ENCODE measurements at regions not wholly inside any gene's neighbourhood (a gene's known extent, or its start where the extent isn't known, plus 50 kb on each side); places are given as distances from the start of the nearest gene placed in this dataset.

DNA sequence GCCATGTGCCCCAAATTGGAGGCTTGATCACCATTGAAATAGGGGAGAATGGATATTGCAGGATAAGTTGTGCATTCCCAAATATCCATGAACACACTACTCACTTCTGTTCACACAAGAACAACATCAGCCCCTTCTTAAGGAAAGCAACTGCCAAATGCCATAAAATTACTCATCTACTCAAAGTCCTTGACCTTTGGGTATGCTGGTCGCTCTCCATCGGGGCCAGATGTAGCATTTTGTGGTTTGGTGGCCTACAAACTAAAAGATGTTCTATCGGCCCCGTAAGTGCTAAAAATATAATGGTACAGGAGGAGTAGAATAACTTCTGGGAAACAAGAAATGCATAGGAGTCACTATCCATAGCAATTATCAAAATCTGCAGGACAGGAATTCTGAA, 362.6 kb downstream of the AEBP2 start:
- no peaks in the 10 kb centered on the region for H3K27me3 ChIP-seq (ENCODE audit: control insufficient read depth, low read length)
- no peak overlapping the region for H3K4me3 ChIP-seq (ENCODE audit: low read length)
- no peaks in the 10 kb centered on the region for H3K4me1 ChIP-seq (ENCODE audit: control insufficient read depth, low read length)
- H3K9me2 ChIP-seq (replicated peaks; ENCODE audit: control insufficient read depth, low read length), result no peaks in the 10 kb centered on the region
- H3K9me3 ChIP-seq (ENCODE audit: control insufficient read depth, insufficient read depth, low read length), result no peaks in the 10 kb centered on the region
- H3K79me2 ChIP-seq (ENCODE audit: control insufficient read depth, low read length), result no peaks in the 10 kb centered on the region
- H3F3A ChIP-seq (ENCODE audit: control insufficient read depth, insufficient read depth), result no peaks in the 10 kb centered on the region
- no peak overlapping the region for H3K27ac ChIP-seq (ENCODE audit: low read depth, low read length)
- H3K36me3 ChIP-seq (ENCODE audit: control insufficient read depth, low read length), result no peaks in the 10 kb centered on the region
- H3K4me2 ChIP-seq (ENCODE audit: low read length), result no peak overlapping the region
- TF ChIP-seq, protein P1, sequence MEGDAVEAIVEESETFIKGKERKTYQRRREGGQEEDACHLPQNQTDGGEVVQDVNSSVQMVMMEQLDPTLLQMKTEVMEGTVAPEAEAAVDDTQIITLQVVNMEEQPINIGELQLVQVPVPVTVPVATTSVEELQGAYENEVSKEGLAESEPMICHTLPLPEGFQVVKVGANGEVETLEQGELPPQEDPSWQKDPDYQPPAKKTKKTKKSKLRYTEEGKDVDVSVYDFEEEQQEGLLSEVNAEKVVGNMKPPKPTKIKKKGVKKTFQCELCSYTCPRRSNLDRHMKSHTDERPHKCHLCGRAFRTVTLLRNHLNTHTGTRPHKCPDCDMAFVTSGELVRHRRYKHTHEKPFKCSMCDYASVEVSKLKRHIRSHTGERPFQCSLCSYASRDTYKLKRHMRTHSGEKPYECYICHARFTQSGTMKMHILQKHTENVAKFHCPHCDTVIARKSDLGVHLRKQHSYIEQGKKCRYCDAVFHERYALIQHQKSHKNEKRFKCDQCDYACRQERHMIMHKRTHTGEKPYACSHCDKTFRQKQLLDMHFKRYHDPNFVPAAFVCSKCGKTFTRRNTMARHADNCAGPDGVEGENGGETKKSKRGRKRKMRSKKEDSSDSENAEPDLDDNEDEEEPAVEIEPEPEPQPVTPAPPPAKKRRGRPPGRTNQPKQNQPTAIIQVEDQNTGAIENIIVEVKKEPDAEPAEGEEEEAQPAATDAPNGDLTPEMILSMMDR (IDR thresholded peaks at IDR 0.05; ENCODE audit: low read depth, low read length, poor library complexity, severe bottlenecking), result no peak
- TF ChIP-seq EZH2phosphoT487 (IDR thresholded peaks at IDR 0.05; ENCODE audit: borderline replicate concordance, low read length), result no peak
- no peaks in the 10 kb centered on the region for H4K20me1 ChIP-seq (ENCODE audit: control insufficient read depth, insufficient read depth, low read depth, low read length)

DNA sequence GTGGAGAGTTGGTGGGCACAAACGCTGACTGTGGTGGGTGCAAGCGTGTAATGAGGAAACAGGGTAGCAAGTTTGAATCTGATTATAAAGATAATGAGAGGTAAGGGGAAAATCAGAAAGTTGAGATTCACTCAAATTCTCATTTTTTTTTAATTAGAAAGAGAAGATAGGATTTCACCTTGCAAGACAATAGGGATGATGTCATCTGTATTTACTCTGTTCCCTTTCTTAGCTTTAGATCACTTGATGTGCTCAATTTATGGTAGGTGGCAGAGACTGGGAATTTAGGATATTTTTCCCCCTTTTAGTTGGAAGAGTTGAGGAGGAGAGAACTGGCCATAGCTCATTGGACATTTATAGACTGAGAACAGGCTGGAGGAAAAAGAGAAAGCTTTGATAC, 363.6 kb downstream of the AEBP2 start:
- H4K20me1 ChIP-seq (ENCODE audit: control insufficient read depth, insufficient read depth, low read depth, low read length), result no peaks in the 10 kb centered on the region
- H3K9me3 ChIP-seq (ENCODE audit: control insufficient read depth, insufficient read depth, low read length), result no peaks in the 10 kb centered on the region
- no peaks in the 10 kb centered on the region for H3K4me1 ChIP-seq (ENCODE audit: control insufficient read depth, low read length)
- H3K36me3 ChIP-seq (ENCODE audit: control insufficient read depth, low read length), result no peaks in the 10 kb centered on the region
- no peak overlapping the region for H3K4me3 ChIP-seq (ENCODE audit: low read length)
- H3K27me3 ChIP-seq (ENCODE audit: control insufficient read depth, low read length), result no peaks in the 10 kb centered on the region
- H3K4me2 ChIP-seq (ENCODE audit: low read length), result no peak overlapping the region
- H3K9me2 ChIP-seq (replicated peaks; ENCODE audit: control insufficient read depth, low read length), result no peaks in the 10 kb centered on the region
- no peaks in the 10 kb centered on the region for H3F3A ChIP-seq (ENCODE audit: control insufficient read depth, insufficient read depth)
- H3K27ac ChIP-seq (ENCODE audit: low read depth, low read length), result no peak overlapping the region
- no peaks in the 10 kb centered on the region for H3K79me2 ChIP-seq (ENCODE audit: control insufficient read depth, low read length)
- TF ChIP-seq EZH2phosphoT487 (IDR thresholded peaks at IDR 0.05; ENCODE audit: borderline replicate concordance, low read length), result no peak
- TF ChIP-seq, protein P1 (IDR thresholded peaks at IDR 0.05; ENCODE audit: low read depth, low read length, poor library complexity, severe bottlenecking), result no peak

DNA sequence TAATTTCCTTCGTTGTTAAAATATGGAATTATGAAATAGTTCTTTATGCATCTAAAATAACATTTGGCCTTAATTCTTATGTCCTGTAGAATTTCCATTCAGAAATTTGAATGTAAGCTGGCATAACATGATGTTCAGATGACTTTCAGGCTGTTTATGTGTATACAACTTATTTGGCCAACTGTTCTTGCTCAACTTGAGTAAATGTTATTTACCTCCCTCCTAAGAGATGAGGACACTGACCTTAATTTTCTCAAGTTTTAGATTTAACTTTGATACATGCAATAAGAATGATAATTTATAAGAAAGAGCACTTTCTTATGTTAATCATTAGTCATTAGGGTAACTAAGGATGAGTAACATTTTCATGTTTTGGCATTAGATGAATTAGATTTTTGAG, 365.4 kb downstream of the AEBP2 start:
- no peak overlapping the region for H3K4me2 ChIP-seq (ENCODE audit: low read length)
- H3K27me3 ChIP-seq (ENCODE audit: control insufficient read depth, low read length), result no peaks in the 10 kb centered on the region
- no peak for TF ChIP-seq EZH2phosphoT487 (IDR thresholded peaks at IDR 0.05; ENCODE audit: borderline replicate concordance, low read length)
- TF ChIP-seq, protein P1 (IDR thresholded peaks at IDR 0.05; ENCODE audit: low read depth, low read length, poor library complexity, severe bottlenecking), result no peak
- H3K4me1 ChIP-seq (ENCODE audit: control insufficient read depth, low read length), result no peaks in the 10 kb centered on the region
- H3K9me2 ChIP-seq (replicated peaks; ENCODE audit: control insufficient read depth, low read length), result no peaks in the 10 kb centered on the region
- H3K27ac ChIP-seq (ENCODE audit: low read depth, low read length), result no peak overlapping the region
- no peaks in the 10 kb centered on the region for H3K36me3 ChIP-seq (ENCODE audit: control insufficient read depth, low read length)
- no peaks in the 10 kb centered on the region for H4K20me1 ChIP-seq (ENCODE audit: control insufficient read depth, insufficient read depth, low read depth, low read length)
- no peaks in the 10 kb centered on the region for H3K9me3 ChIP-seq (ENCODE audit: control insufficient read depth, insufficient read depth, low read length)
- no peak overlapping the region for H3K4me3 ChIP-seq (ENCODE audit: low read length)
- no peaks in the 10 kb centered on the region for H3F3A ChIP-seq (ENCODE audit: control insufficient read depth, insufficient read depth)
- no peaks in the 10 kb centered on the region for H3K79me2 ChIP-seq (ENCODE audit: control insufficient read depth, low read length)

DNA sequence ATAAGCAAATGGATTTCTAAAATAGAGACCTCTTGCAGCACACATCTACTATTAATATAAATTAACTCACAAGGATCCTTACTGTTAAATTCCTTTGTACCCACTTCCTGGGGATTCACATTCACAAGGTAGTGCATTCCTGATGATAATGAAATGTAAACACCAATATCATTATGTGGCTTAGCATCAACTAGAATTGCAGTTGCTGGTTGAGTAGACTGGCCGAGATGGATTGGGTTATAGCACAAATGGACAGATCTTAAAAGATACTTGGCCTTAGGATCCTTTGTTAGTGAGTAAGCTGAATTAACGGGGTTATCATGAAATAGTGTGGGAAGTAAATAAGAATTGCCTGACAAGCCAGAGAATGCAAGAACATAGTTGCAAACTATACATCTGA, 369.1 kb downstream of the AEBP2 start:
- H3K36me3 ChIP-seq (ENCODE audit: control insufficient read depth, low read length), result no peaks in the 10 kb centered on the region
- H3K4me3 ChIP-seq (ENCODE audit: low read length), result no peak overlapping the region
- H3K9me2 ChIP-seq (replicated peaks; ENCODE audit: control insufficient read depth, low read length), result no peaks in the 10 kb centered on the region
- H3K79me2 ChIP-seq (ENCODE audit: control insufficient read depth, low read length), result no peaks in the 10 kb centered on the region
- H3K4me2 ChIP-seq (ENCODE audit: low read length), result no peak overlapping the region
- no peaks in the 10 kb centered on the region for H3K27me3 ChIP-seq (ENCODE audit: control insufficient read depth, low read length)
- no peak for TF ChIP-seq EZH2phosphoT487 (IDR thresholded peaks at IDR 0.05; ENCODE audit: borderline replicate concordance, low read length)
- TF ChIP-seq, protein P1 (IDR thresholded peaks at IDR 0.05; ENCODE audit: low read depth, low read length, poor library complexity, severe bottlenecking), result no peak
- no peaks in the 10 kb centered on the region for H3F3A ChIP-seq (ENCODE audit: control insufficient read depth, insufficient read depth)
- no peaks in the 10 kb centered on the region for H4K20me1 ChIP-seq (ENCODE audit: control insufficient read depth, insufficient read depth, low read depth, low read length)
- no peaks in the 10 kb centered on the region for H3K9me3 ChIP-seq (ENCODE audit: control insufficient read depth, insufficient read depth, low read length)
- H3K4me1 ChIP-seq (ENCODE audit: control insufficient read depth, low read length), result no peaks in the 10 kb centered on the region
- H3K27ac ChIP-seq (ENCODE audit: low read depth, low read length), result no peak overlapping the region
